GM19395 (cell line): ENCODE measurements at regions not wholly inside any gene's neighbourhood (a gene's known extent, or its start where the extent isn't known, plus 50 kb on each side); places are given as distances from the start of the nearest gene placed in this dataset.

Experiments used
- ATAC-seq: cut with Tn5 transposase; IDR thresholded peaks from one replicate; pipeline ENCODE4 v1.9.1; 2021; ENCODE audit warnings: mild to moderate bottlenecking, moderate library complexity; ENCODE audit not compliant: unreplicated experiment

DNA sequence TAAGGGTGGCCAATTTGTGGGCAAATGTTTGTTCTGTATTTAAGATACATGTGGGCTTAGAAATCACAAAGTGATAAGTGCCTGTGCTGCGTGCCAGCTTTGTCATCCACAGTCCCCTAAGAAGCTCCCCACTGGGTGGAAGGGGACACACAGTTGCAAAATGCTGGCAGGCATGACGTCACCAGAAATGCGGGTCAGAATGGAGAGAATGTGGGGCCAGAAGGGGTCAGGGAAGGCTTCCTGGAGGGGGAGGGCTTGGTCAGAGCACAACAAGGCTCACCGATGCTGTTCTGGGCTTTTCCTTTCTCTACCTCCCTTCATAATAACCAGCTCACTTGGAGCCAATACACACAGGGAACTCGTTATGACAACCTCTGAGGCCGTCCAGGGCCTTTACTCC is 207.3 kb downstream of the URI1 start:
- ATAC-seq, result no peak

DNA sequence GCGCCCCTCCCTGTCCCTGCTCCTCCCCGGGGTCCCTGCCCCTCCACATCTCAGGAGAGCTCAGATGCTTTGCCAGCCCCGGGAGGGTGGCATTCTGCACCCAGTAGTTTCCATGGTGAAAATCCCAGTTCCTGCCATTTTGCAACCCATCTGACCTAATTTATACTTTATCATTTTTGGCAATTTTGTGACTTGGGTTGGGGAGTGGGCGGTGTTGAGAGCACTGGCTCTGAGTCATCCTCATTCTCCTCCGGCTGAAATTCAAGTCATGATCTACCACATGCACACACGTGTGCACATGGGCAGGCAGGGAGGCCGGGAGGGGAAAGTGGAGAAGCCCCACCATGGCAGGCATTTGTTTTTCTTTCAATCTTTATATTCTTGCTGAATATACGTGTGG is 208.6 kb downstream of the URI1 start:
- ATAC-seq, result no peak

DNA sequence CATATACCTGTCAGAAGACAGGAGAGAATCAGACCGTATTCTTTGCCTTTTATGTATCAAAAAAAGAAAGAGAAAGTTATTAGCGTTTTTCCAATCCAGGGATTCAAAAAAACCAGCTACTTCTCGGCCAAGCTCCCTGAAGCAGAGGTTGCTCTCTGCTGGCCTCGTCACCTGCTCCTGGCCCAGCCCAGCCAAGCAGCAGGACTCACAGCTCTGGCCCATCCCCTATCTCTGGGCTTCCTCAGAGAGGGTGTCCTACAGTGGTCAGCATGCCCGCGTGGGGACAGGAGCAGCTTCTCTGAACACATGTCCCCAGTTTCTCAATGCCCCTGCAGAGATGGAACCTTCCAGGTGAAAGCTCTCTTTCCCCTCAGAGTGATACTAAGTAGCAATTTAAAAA is 209.0 kb downstream of the URI1 start:
- ATAC-seq, result no peak

DNA sequence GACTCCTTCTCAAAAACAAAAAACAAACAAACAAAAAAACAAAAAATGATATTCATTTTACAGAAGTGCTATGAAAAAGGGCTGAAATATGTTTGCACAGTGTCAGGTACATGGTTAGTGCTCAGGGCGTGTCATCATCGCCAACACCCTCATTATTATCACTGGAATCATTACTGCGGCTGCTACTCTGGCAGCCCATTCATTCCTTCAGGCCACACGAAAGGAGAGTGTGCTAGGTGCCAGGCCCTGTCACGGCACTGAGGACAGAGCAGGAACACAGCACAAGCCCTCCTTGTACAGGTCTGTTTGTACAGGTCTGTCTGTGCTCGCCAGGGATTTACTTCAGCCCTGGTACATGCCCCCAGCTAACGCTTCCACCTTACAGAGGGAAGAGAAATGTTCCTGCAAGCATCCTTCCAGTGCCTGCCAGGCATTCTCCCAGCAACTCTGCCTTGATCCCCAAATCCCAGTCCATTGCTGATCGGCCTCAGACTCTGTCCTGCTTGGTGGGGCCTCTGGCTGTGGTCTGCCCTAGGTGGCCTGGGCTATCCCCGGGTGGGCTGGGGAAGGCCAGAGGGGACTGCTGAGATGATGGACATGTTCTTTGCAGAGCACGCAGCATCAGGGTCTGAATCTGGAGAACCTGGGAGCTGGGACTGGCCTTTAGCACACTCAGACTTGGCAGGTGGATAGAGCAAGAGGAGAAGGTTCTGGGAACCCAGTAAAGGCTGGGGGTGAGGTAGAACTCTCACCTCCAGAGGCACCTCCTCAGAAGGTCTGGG is 210.7 kb downstream of the URI1 start:
- no peak for ATAC-seq

DNA sequence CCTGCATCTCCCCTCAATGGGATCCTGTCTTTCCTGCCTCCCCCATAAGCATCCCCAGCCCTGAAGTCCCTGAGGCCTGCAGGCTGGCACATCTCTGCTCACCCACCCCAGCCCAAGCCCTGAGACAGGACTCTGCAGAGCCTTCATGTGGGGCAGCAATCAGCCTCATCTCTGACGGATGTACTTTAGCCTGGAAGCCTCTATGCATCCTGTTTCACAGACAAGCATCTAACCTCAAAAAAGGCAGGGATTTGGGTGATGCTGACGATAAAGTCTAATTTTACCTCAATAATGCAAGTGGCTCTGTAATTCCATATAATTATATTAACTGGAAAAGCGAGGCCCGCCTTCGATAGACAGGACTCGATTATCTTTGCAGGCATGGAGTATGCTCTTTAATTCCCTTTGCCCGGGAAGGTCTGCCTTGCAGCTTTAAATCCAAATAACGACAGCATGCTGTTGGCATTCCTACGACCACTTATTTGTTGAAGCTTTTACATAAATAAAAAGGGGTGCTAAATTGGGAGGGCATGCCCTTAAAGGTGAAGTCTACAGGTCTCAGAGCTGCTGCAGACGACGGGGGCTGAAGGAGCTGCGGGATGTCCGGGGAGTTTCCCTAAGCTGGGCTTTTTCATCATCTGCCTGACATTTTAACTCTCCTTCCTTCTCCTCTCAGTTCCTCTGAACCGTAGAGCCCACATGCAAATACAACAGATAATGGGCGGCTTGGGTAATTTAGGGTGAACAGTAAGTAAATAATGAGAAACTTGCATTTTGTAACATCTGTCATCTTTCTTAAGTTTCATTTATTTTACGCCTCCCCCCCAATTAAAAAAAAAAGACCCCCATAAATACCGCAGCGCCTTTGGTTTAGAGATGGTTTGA is 211.5 kb downstream of the URI1 start:
- peak; percentile 82 for ATAC-seq

DNA sequence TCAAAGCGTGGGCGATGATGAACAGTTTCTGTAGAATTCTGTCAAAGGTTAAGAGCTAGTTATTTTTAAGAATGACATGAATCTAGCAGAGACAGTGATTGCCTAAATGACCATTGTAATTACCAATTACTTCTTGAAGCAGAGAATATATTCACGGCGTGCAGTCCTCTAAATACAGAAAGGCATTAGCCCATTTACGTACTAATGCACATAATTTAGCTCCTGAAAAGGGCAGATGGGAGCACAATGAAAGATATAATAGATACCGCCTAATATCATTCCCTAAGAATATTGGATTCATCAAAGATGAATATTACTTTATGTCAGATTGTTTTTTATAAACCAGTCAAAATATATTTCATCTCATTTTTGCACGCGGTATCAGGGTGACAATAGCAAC is 212.4 kb downstream of the URI1 start:
- no peak for ATAC-seq

DNA sequence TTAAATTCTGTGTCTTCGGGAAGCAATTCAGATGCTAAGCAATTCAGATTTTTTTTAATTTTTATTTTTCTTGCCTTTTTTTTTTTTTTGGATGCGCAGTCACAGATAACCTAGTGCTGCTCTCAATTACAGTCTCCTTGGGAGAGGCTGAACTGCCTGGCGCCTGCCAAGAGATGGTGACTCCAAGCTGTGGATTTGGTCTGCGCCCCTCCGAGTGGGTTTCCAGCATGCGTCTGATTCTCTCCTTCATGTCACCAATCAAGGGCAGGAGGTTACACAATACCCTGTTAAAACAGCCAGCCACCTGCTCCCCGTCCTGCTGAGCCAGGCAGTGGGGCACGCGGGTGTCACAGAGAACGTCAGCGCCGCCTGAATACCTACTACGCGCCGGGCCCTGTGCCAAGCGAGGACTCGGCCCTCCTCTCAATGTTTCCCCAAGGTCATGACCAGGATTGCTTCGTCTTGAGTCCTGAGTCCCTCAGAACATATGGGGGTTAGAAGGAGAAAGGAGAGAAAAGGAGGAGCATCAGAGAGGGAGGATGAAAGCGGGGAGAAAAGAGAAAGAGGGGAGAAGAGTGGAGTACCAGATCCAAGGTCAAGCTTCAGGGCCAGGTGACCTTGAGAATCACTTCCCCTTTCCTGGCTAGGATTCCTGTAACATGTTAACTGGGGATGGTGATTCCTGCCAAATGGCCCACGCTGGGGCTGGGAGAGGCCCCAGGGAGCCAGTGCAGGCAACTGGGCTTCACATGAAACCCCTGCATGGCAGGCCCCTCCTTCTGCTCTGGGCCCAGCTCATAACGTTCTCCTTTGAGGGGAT is 213.6 kb downstream of the URI1 start:
- no peak for ATAC-seq

DNA sequence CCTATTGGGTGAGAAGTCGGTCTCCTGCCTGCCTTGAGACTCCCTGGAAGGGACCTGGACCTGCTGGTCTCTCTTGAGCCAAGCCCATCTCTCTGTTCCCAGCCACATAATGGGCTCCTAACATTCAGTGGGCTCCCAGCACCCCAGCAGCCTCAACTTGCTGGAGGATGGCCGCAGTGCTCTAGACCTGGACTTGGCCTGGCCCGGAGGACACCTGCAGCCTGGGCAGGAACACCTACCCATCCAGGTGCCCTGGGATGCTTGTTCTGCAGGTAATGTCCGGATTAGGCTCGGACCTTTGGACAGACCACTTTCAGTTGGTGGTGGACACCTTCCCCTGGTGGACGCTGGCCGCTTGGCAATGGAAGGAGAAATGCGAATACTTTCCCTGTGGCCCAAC is 214.6 kb downstream of the URI1 start:
- no peak for ATAC-seq

DNA sequence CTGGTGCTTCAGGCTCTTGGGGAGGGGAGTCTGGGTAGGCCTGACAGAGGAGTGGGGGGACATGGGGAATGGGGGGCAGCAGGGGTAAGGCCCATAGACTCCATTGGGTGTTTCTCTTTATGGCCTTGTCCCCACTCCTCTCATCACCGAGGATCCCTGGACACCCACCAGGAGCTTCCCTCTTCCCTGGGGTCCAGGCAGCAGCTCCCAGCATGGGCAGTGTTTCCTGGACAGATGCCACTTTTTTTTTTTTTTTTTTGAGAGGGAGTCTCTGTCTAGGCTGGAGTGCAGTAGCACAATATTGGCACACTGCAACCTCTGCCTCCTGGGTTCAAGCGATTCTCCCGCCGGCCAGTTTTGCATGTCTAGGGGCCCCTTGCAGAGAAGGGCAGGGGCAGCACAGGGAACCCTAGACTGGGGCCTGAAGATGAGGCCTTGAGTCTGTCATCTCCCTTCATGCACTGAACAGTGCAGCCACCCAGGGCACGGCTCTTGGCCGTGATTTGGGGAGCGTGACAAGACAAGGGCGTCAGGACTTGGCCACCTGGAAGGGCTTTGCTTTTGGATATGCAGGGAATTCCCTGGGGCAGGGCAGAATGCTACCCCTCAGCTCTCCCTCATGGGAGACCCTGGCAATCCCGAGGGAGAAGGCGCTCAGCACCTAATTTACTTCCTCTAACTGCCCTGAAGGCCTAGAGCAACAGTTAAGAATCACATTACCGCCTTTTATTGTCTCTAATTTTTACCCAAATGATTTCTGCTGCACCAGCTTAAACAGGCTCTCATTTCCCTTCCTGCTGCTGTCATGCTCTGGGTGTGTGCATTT is 213.9 kb upstream of the ZNF536 start:
- ATAC-seq, result no peak

DNA sequence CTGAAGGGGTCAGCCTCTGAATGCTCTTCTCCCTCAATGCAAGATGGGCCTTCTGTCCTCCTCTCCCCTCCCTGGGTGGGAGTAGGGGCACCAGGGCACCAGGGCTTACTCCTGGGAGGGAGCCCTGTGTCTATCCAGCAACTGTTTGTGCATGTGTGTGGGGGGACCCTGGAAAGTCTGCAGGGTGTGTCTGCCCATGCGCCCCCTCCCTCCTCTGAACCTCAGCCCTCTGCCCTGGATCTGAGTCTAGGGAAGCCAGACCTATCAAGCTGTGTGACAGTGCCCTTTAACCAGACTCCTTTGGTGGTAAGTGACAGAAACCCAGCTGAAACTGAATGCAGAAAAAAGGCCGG is 213.3 kb upstream of the ZNF536 start:
- no peak for ATAC-seq

DNA sequence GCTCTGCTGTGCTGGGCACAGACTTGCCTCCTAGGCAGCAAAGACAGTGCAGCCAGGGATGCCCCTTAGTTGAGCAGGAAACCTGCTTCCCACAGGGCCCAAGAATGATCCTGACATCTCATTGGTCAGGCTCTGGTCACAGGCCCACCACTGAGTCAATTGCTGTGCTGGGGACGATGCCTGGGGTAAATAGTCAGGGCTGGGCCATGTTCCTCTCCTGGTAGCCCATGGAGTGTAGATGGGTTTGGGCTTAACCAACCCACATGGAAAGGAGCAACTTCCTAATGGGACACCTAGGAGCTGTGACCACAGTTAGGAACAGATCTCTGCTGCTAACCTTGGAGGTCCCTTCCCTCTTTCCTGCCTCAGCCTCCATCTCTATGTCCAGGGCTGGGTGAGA is 212.5 kb upstream of the ZNF536 start:
- no peak for ATAC-seq

DNA sequence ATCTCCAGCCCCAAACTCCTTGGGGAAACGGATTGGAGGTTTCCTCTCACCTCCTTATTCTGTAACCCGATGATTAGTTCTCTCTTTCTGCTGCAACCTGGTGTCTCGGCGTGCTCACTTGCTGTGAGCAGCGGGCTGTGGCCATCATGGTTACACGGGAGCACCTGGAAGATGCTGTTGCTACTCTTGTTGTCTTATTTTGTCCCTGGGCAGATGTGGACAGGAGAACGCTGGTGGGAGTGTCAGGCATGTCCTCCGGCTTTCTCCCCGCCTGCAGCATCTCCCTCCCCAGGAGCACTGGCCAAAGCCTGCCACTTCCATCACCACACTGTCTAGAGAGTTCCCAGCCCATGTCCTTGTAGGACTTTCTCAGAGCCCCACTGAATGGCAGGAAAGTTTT is 211.8 kb upstream of the ZNF536 start:
- no peak for ATAC-seq

DNA sequence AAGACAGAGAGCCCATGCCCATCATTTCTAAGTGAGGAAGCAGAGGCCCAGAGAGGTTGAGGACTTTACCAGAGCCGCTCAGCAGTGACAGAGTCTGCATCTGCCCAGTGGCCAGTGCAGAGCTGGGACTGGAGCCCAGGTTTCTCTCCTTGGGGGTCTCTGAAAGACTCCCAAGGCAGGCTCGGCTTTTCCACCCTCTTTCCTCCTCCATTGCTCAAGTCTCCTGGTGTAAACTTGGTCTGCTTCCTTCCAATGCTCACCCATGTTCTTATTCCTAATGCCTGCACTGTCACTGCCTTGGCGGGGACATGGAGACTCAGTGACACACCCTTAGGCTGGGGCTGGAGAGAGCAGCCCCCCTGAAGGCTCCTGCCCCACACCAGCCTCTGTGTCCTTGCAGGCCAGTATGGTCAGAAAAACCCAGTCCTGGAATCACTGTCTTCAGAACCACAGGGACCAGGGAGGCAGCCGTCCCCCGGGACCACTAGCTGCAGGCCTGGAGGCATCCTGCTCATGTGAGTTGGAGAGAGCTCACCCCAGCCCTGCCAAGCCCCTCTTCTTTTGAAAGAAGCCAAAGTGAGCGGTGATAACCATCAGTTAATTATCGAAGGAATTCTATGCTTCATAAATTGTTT is 211.0 kb upstream of the ZNF536 start:
- no peak for ATAC-seq

DNA sequence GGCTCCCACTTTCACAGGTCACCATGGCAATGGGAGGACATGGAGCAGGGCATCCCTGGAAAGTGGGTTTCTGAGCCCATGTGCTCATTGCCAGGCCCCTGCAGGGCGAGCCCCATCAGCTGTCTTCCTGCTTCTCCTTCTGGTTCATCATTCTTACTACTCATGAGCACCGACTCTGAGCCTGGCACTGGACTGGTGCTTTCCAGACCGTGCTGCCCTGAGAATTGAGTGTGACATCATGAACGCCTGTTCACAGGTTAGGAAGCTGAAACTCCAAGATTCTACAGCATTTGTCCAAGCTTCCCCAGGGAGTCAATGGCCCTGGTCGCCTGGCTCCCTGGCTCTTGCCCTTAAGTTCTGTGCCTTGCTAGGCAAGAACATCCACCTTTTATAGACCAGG is 210.4 kb upstream of the ZNF536 start:
- ATAC-seq, result no peak

DNA sequence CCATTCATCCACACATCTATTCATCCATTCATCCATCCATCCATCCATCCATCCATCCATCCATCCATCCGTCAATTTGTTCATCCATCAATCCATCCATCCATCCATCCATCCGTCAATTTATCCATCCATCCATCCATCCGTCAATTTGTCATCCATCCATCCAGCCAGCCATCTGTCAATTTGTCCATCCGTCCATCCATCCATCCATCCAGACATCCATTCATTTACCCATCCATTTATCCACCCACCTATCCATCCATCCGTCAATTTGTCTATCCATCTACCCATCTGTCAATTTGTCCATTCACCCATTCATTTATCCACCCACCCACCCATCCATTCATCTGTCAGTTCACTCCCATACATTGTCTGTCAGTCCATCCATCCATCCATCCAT is 209.5 kb upstream of the ZNF536 start:
- ATAC-seq, result no peak

DNA sequence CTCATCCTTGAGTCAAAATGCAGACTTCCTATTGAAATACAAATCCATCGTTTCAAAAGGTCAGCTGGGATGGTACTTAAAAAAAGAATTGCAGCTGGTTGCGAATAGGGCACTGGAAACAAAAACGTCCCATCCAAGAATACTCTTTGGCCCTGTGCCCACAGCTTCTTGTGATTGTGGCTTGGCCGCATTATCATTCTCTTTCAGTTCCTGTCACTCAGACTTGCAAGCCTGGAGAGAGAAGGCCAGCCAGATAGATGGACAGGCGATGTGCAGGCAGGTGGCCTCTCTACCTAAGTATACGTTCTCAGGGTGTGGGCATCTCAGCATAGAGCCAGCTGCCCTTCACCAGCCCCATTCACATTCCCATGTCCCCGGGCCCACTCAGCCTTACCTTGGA is 208.5 kb upstream of the ZNF536 start:
- ATAC-seq, result no peak

DNA sequence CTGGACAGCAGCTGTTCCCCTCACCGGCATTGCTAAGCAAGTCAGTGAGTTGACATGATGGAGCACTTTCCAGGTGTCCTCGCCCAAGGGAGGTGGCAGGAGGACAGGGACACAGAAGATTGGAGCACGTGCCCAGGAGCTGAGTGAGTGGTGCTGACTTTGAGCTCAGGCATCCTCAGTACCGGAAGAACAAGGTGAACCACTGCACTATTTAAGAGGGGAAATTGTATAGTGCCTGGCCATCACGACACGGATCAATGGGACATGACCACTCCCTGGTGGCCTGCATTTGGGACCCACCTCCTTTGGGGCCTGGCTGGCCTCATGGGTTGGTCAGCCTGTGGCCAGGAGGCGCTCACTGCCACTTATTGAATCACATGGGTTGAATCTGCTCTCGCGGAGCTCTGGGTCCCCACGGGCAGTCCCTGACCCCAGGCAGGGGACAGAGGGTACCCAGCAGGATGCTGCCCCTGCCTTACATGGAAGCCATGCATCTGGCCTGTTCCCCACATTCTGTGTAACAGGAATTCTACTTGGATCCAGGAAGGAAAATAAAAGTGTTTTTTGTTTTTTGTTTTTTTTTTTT is 206.9 kb upstream of the ZNF536 start:
- ATAC-seq, result no peak

DNA sequence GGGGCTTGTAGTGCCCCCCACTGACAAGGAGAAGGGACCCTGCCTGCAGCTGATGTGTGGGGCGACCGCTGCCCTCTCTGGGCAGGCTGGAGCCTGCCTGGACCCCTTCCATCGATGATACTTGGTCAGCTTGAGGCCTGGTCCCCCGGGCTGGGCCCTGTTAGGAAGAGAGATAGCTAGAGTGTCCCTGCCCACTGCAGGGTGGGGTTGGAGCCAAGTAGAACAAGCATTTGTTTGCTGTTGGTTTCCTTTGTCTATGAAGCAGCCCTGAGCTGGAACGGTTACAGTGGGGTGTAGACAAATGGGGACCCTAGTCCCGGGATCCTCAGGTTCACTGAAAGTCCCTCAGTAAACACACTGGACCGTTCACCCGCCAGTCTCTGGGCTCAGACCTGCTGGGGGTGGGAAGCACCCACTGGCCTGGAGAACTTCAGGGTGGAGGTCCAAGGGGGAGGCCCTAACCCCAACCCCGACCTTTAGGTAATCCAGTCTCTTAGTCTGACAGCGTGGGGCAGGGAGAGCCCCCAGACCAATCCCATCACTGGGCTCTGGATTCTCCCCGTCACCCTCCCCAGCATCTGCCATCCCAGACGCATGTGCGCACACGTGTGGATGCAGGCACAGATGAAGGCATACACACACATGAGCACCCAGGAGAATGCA is 204.8 kb upstream of the ZNF536 start:
- no peak for ATAC-seq

DNA sequence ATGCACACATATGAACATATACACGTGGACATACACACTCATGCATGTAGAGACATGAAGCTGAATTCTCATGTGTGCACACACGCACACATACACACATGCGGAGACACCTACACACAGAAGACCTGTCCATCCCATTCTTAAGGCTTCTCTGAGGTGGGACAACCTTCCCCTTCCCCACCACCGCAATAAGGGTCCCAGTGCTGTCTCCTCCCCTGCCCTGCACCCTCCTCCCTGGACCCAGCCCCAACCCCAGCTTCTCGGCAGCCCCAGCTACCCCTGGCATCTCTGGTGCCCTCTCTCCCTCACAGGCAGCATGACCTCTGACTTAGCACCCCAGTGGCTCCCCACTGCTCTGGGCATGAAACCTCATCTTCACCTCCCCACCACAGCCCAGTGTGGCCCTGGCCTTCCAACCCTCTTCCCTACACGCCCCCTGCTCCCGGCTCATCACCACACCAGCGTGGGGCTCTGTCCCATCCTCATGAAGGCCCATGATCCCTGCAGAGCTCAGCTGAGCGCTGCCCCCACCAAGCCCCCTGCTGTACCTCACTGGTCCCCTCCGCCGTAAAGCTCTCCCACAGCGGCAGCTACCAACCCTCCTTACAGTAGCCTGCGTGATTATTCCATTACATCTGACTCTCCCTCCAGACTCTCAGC is 204.1 kb upstream of the ZNF536 start:
- ATAC-seq, result no peak
